ENCODE measurements at regions not wholly inside any gene's neighbourhood (a gene's known extent, or its start where the extent isn't known, plus 50 kb on each side); places are given as distances from the start of the nearest gene placed in this dataset.

- Histone ChIP-seq H3K27me3 (ENCODE audit: low read depth, low read length) (no peaks in the 10 kb centered on the region), H3K9me3 (ENCODE audit: control insufficient read depth in 1 of 2, low read length in 2 of 2) (no peaks in the 10 kb centered on the region), H3K36me3 (ENCODE audit: control insufficient read depth in 1 of 2, insufficient read depth in 2 of 2, low read length in 2 of 2) (no peaks in the 10 kb centered on the region), H3K4me1 (ENCODE audit: control insufficient read depth in 1 of 2, insufficient read depth in 2 of 2, low read length in 2 of 2) (no peaks in the 10 kb centered on the region), H3K4me3 (ENCODE audit: low read depth in 1 of 2, low read length in 2 of 2) (no peak overlapping the region), H3K27ac (ENCODE audit: low read length) (no peak overlapping the region)
Observed at GRCh38 chr5:165304193-165304827, 1798.9 kb downstream of the MAT2B start.

GRCh38 chr5:165305596-165305995, 1800.2 kb downstream of the MAT2B start:
- Histone ChIP-seq H3K4me1 (ENCODE audit: control insufficient read depth in 1 of 2, insufficient read depth in 2 of 2, low read length in 2 of 2) (no peaks in the 10 kb centered on the region), H3K27me3 (ENCODE audit: low read depth, low read length) (no peaks in the 10 kb centered on the region), H3K27ac (ENCODE audit: low read length) (no peak overlapping the region), H3K36me3 (ENCODE audit: control insufficient read depth in 1 of 2, insufficient read depth in 2 of 2, low read length in 2 of 2) (no peaks in the 10 kb centered on the region), H3K9me3 (ENCODE audit: control insufficient read depth in 1 of 2, low read length in 2 of 2) (no peaks in the 10 kb centered on the region), H3K4me3 (ENCODE audit: low read depth in 1 of 2, low read length in 2 of 2) (no peak overlapping the region)

- H3K4me3 ChIP-seq (ENCODE audit: low read depth in 1 of 2, low read length in 2 of 2) = no peak overlapping the region
- no peaks in the 10 kb centered on the region for H3K9me3 ChIP-seq (ENCODE audit: control insufficient read depth in 1 of 2, low read length in 2 of 2)
Observed at GRCh38 chr5:165309446-165309845, 1804.0 kb downstream of the MAT2B start.

DNA sequence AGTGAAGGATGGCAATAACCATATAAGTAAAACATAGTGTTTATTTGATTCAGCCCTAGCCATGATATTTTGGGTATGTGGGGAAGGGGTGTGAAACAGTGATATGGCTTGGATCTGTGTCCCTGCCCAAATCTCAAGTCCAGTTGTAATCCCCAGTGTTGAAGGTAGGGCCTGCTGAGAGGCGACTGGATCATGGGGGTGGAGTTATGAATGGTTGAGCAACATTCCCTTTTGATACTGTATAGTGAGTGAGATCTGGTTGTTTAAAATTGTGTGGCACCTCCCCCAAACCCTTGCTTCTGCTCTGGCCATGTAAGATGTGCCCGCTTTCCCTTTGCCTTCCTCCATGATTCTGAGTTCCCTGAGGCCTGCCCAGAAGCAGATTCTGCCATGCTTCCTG, 1804.6 kb downstream of the MAT2B start:
- Histone ChIP-seq H3K9me3 (ENCODE audit: control insufficient read depth in 1 of 2, low read length in 2 of 2) (no peaks in the 10 kb centered on the region), H3K4me1 (ENCODE audit: control insufficient read depth in 1 of 2, insufficient read depth in 2 of 2, low read length in 2 of 2) (no peaks in the 10 kb centered on the region), H3K27me3 (ENCODE audit: low read depth, low read length) (no peaks in the 10 kb centered on the region), H3K27ac (ENCODE audit: low read length) (no peak overlapping the region), H3K4me3 (ENCODE audit: low read depth in 1 of 2, low read length in 2 of 2) (no peak overlapping the region), H3K36me3 (ENCODE audit: control insufficient read depth in 1 of 2, insufficient read depth in 2 of 2, low read length in 2 of 2) (no peaks in the 10 kb centered on the region)

More at GRCh38 chr5:165309446-165309845, 1804.0 kb downstream of the MAT2B start:
- no peak overlapping the region for H3K27ac ChIP-seq (ENCODE audit: low read length)
- H3K27me3 ChIP-seq (ENCODE audit: low read depth, low read length) = no peaks in the 10 kb centered on the region
- no peaks in the 10 kb centered on the region for H3K36me3 ChIP-seq (ENCODE audit: control insufficient read depth in 1 of 2, insufficient read depth in 2 of 2, low read length in 2 of 2)
- H3K4me1 ChIP-seq (ENCODE audit: control insufficient read depth in 1 of 2, insufficient read depth in 2 of 2, low read length in 2 of 2) = no peaks in the 10 kb centered on the region

GRCh38 chr5:165321912-165322311, 1816.5 kb downstream of the MAT2B start:
- Histone ChIP-seq H3K27me3 (ENCODE audit: low read depth, low read length) (no peaks in the 10 kb centered on the region), H3K36me3 (ENCODE audit: control insufficient read depth in 1 of 2, insufficient read depth in 2 of 2, low read length in 2 of 2) (no peaks in the 10 kb centered on the region), H3K4me1 (ENCODE audit: control insufficient read depth in 1 of 2, insufficient read depth in 2 of 2, low read length in 2 of 2) (no peaks in the 10 kb centered on the region), H3K27ac (ENCODE audit: low read length) (no peak overlapping the region), H3K4me3 (ENCODE audit: low read depth in 1 of 2, low read length in 2 of 2) (no peak overlapping the region), H3K9me3 (ENCODE audit: control insufficient read depth in 1 of 2, low read length in 2 of 2) (peaks cover 0 to 2% of the 10 kb centered on the region in 2 donors)

GRCh38 chr5:165325221-165325620, 1819.8 kb downstream of the MAT2B start:
- Histone ChIP-seq H3K27me3 (ENCODE audit: low read depth, low read length) (no peaks in the 10 kb centered on the region), H3K36me3 (ENCODE audit: control insufficient read depth in 1 of 2, insufficient read depth in 2 of 2, low read length in 2 of 2) (no peaks in the 10 kb centered on the region), H3K27ac (ENCODE audit: low read length) (no peak overlapping the region), H3K4me3 (ENCODE audit: low read depth in 1 of 2, low read length in 2 of 2) (no peak overlapping the region), H3K9me3 (ENCODE audit: control insufficient read depth in 1 of 2, low read length in 2 of 2) (no peaks in the 10 kb centered on the region), H3K4me1 (ENCODE audit: control insufficient read depth in 1 of 2, insufficient read depth in 2 of 2, low read length in 2 of 2) (no peaks in the 10 kb centered on the region)

GRCh38 chr5:165327631-165328030, 1822.2 kb downstream of the MAT2B start:
- no peaks in the 10 kb centered on the region for H3K4me1 ChIP-seq (ENCODE audit: control insufficient read depth in 1 of 2, insufficient read depth in 2 of 2, low read length in 2 of 2)
- no peaks in the 10 kb centered on the region for H3K9me3 ChIP-seq (ENCODE audit: control insufficient read depth in 1 of 2, low read length in 2 of 2)
- no peaks in the 10 kb centered on the region for H3K36me3 ChIP-seq (ENCODE audit: control insufficient read depth in 1 of 2, insufficient read depth in 2 of 2, low read length in 2 of 2)
- no peaks in the 10 kb centered on the region for H3K27me3 ChIP-seq (ENCODE audit: low read depth, low read length)
- no peak overlapping the region for H3K4me3 ChIP-seq (ENCODE audit: low read depth in 1 of 2, low read length in 2 of 2)
- no peak overlapping the region for H3K27ac ChIP-seq (ENCODE audit: low read length)

DNA sequence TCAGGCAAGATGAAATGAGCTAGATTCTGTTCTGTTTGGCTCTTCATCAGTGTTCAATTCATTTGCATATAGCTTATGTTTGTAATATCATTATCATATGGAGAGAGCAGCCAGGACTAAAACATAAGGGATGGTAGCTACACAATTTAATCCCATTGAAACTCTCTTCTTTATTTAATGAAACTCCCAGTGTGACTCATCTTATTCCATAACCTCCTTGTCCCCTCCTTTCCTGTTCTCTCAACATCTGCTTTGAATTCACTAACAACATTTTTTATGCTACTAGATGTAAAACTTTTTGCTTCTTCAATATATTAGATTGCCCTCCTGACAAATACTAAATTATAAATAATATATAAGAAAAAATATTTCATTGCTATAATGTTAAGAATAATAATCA, 1823.4 kb downstream of the MAT2B start:
- Histone ChIP-seq H3K36me3 (ENCODE audit: control insufficient read depth in 1 of 2, insufficient read depth in 2 of 2, low read length in 2 of 2) (no peaks in the 10 kb centered on the region), H3K27ac (ENCODE audit: low read length) (no peak overlapping the region), H3K4me1 (ENCODE audit: control insufficient read depth in 1 of 2, insufficient read depth in 2 of 2, low read length in 2 of 2) (no peaks in the 10 kb centered on the region)

GRCh38 chr5:165333623-165334022, 1828.2 kb downstream of the MAT2B start:
- no peaks in the 10 kb centered on the region for H3K27me3 ChIP-seq (ENCODE audit: low read depth, low read length)
- H3K9me3 ChIP-seq (ENCODE audit: control insufficient read depth in 1 of 2, low read length in 2 of 2) = no peaks in the 10 kb centered on the region
- H3K4me1 ChIP-seq (ENCODE audit: control insufficient read depth in 1 of 2, insufficient read depth in 2 of 2, low read length in 2 of 2) = no peaks in the 10 kb centered on the region
- no peak overlapping the region for H3K4me3 ChIP-seq (ENCODE audit: low read depth in 1 of 2, low read length in 2 of 2)
- H3K27ac ChIP-seq (ENCODE audit: low read length) = no peak overlapping the region
- H3K36me3 ChIP-seq (ENCODE audit: control insufficient read depth in 1 of 2, insufficient read depth in 2 of 2, low read length in 2 of 2) = no peaks in the 10 kb centered on the region

More for the DNA sequence above, 1823.4 kb downstream of the MAT2B start:
- no peaks in the 10 kb centered on the region for H3K27me3 ChIP-seq (ENCODE audit: low read depth, low read length)
- H3K4me3 ChIP-seq (ENCODE audit: low read depth in 1 of 2, low read length in 2 of 2) = no peak overlapping the region
- no peaks in the 10 kb centered on the region for H3K9me3 ChIP-seq (ENCODE audit: control insufficient read depth in 1 of 2, low read length in 2 of 2)

GRCh38 chr5:165334201-165334600, 1828.8 kb downstream of the MAT2B start:
- H3K4me3 ChIP-seq (ENCODE audit: low read depth in 1 of 2, low read length in 2 of 2) = no peak overlapping the region
- H3K27me3 ChIP-seq (ENCODE audit: low read depth, low read length) = no peaks in the 10 kb centered on the region
- H3K27ac ChIP-seq (ENCODE audit: low read length) = no peak overlapping the region
- no peaks in the 10 kb centered on the region for H3K36me3 ChIP-seq (ENCODE audit: control insufficient read depth in 1 of 2, insufficient read depth in 2 of 2, low read length in 2 of 2)
- no peaks in the 10 kb centered on the region for H3K4me1 ChIP-seq (ENCODE audit: control insufficient read depth in 1 of 2, insufficient read depth in 2 of 2, low read length in 2 of 2)
- no peaks in the 10 kb centered on the region for H3K9me3 ChIP-seq (ENCODE audit: control insufficient read depth in 1 of 2, low read length in 2 of 2)

GRCh38 chr5:165349735-165350134, 1844.3 kb downstream of the MAT2B start:
- H3K27me3 ChIP-seq (ENCODE audit: low read depth, low read length) = no peaks in the 10 kb centered on the region
- H3K4me1 ChIP-seq (ENCODE audit: control insufficient read depth in 1 of 2, insufficient read depth in 2 of 2, low read length in 2 of 2) = no peaks in the 10 kb centered on the region
- no peak overlapping the region for H3K4me3 ChIP-seq (ENCODE audit: low read depth in 1 of 2, low read length in 2 of 2)
- no peak overlapping the region for H3K27ac ChIP-seq (ENCODE audit: low read length)
- H3K9me3 ChIP-seq (ENCODE audit: control insufficient read depth in 1 of 2, low read length in 2 of 2) = no peaks in the 10 kb centered on the region
- H3K36me3 ChIP-seq (ENCODE audit: control insufficient read depth in 1 of 2, insufficient read depth in 2 of 2, low read length in 2 of 2) = no peaks in the 10 kb centered on the region

- Histone ChIP-seq H3K27me3 (ENCODE audit: low read depth, low read length) (no peaks in the 10 kb centered on the region), H3K4me1 (ENCODE audit: control insufficient read depth in 1 of 2, insufficient read depth in 2 of 2, low read length in 2 of 2) (no peaks in the 10 kb centered on the region), H3K27ac (ENCODE audit: low read length) (no peak overlapping the region), H3K4me3 (ENCODE audit: low read depth in 1 of 2, low read length in 2 of 2) (no peak overlapping the region), H3K36me3 (ENCODE audit: control insufficient read depth in 1 of 2, insufficient read depth in 2 of 2, low read length in 2 of 2) (no peaks in the 10 kb centered on the region), H3K9me3 (ENCODE audit: control insufficient read depth in 1 of 2, low read length in 2 of 2) (no peaks in the 10 kb centered on the region)
Observed at GRCh38 chr5:165351342-165351741, 1845.9 kb downstream of the MAT2B start.

All from muscle layer of duodenum (tissue), 2 donors.